ENCODE measurements at regions not wholly inside any gene's neighbourhood (a gene's known extent, or its start where the extent isn't known, plus 50 kb on each side); places are given as distances from the start of the nearest gene placed in this dataset.

DNA sequence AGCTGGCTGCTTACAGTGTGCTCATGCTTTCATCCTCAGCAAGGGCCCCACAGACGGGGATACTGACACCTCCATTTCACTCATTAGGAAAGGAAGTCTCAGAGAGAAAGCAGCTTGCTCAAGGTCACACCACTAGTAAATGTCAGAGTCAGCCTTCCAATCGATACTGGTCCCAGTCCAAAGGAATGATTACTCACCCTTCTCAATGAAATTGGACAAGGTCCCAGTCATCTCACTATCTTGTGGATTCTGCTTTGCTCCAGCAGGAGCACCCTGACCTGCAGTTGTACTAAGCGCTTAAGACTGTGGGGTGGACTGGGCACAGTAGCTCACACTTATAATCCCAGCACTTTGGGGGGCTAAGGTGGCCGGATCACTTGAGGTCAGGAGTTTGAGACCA is 132.2 kb upstream of the SLC34A2 start:
- intact Hi-C loops (cut with DNase I): no loop called here
- H3K27me3 ChIP-seq: no peaks in the 10 kb centered on the region
- WGBS, 3 donors: 27 to 36% (median 32%) methylated on average over 4 of the region's 4 CpGs
- no peaks in the 10 kb centered on the region for H3K9me3 ChIP-seq
- no peaks in the 10 kb centered on the region for H3K36me3 ChIP-seq
- TF ChIP-seq, protein P1, sequence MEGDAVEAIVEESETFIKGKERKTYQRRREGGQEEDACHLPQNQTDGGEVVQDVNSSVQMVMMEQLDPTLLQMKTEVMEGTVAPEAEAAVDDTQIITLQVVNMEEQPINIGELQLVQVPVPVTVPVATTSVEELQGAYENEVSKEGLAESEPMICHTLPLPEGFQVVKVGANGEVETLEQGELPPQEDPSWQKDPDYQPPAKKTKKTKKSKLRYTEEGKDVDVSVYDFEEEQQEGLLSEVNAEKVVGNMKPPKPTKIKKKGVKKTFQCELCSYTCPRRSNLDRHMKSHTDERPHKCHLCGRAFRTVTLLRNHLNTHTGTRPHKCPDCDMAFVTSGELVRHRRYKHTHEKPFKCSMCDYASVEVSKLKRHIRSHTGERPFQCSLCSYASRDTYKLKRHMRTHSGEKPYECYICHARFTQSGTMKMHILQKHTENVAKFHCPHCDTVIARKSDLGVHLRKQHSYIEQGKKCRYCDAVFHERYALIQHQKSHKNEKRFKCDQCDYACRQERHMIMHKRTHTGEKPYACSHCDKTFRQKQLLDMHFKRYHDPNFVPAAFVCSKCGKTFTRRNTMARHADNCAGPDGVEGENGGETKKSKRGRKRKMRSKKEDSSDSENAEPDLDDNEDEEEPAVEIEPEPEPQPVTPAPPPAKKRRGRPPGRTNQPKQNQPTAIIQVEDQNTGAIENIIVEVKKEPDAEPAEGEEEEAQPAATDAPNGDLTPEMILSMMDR (IDR thresholded peaks at IDR 0.05): no peak
- TF ChIP-seq POLR2A (IDR thresholded peaks at IDR 0.05) (no peak), EP300 (IDR thresholded peaks at IDR 0.05) (no peak)
- H3K4me3 ChIP-seq: no peak overlapping the region
- no peak for DNase-seq
- H3K27ac ChIP-seq: no peak overlapping the region
- H3K4me1 ChIP-seq (ENCODE audit: insufficient read depth): no peaks in the 10 kb centered on the region

DNA sequence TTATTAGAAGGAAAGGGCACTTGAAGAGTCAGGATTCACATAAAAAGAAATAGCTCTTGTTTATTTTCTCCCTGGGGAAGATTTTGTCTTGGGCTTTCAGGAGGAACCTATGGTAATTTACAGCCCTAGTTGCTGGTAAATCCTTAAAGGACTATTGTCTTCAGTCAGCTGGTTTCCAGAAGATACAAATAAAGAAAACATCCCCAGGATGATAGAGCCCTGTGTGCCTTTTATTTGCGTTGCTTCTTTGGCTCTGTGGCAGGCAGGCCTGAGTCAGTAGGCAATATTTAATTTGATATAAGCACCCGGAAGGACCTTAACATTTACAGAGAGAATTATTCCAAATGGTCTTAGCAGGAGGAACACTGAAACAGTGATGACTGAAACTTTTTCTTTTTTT is 131.0 kb upstream of the SLC34A2 start:
- Histone ChIP-seq H3K9me3 (no peaks in the 10 kb centered on the region), H3K4me3 (no peak overlapping the region), H3K27me3 (no peaks in the 10 kb centered on the region), H3K27ac (no peak overlapping the region), H3K36me3 (no peaks in the 10 kb centered on the region), H3K4me1 (ENCODE audit: insufficient read depth) (no peaks in the 10 kb centered on the region)
- intact Hi-C loops (cut with DNase I): no loop called here
- 9 to 27% (median 22%) methylated on average over 2 of the region's 2 CpGs for WGBS, 3 donors
- TF ChIP-seq EP300 (IDR thresholded peaks at IDR 0.05) (no peak), POLR2A (IDR thresholded peaks at IDR 0.05) (no peak)
- TF ChIP-seq, protein P1 (IDR thresholded peaks at IDR 0.05): no peak
- DNase-seq: no peak

DNA sequence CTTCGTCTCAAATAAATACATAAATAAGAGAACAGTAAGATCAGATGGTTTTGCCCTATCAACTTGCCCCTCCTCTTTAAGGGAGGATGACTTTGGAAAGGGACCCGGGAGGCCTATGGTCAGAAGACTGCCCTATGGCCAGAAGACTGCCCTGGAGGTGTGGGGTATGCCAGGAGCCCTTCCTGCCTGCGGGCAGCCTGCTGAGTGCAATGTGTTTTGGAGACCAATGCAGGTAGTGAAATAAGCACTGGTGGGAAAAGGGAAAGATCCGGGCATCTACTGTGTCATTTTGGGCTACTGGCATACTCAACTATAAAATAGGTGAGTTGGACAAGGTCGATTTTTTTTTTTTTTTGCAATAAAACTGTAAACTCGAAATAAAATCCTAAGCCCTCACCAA is 129.8 kb upstream of the SLC34A2 start:
- Histone ChIP-seq H3K4me3 (no peak overlapping the region), H3K27me3 (no peaks in the 10 kb centered on the region), H3K36me3 (no peaks in the 10 kb centered on the region), H3K9me3 (no peaks in the 10 kb centered on the region), H3K4me1 (ENCODE audit: insufficient read depth) (no peaks in the 10 kb centered on the region), H3K27ac (no peak overlapping the region)
- 85 to 93% (median 88%) methylated on average over 6 of the region's 6 CpGs for WGBS, 3 donors
- intact Hi-C loops (cut with DNase I): no loop called here
- DNase-seq: no peak
- no peak for TF ChIP-seq EP300 (IDR thresholded peaks at IDR 0.05)
- TF ChIP-seq POLR2A (IDR thresholded peaks at IDR 0.05): no peak
- TF ChIP-seq, protein P1 (IDR thresholded peaks at IDR 0.05): no peak

DNA sequence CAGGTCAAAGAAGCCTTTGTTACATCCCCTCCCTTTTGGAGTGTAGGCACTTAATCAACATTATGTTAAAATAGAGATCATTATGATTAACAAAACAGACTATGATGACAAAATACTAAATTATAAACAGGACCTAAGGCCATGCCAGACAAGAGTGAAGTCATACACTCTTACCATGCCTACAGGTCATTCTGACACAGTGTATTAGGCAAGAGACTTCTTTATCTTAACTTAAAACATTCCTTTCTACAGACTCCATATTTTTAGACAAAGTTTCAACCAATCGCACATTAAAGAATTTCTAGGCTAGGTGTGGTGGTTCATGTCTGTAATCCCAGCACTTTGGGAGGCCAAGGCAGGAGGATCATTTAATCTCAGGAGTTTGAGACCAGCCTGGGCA is 128.6 kb upstream of the SLC34A2 start:
- Histone ChIP-seq H3K36me3 (no peaks in the 10 kb centered on the region), H3K4me3 (no peak overlapping the region), H3K9me3 (no peaks in the 10 kb centered on the region), H3K27ac (no peak overlapping the region), H3K4me1 (ENCODE audit: insufficient read depth) (no peaks in the 10 kb centered on the region), H3K27me3 (no peaks in the 10 kb centered on the region)
- no peak for TF ChIP-seq POLR2A (IDR thresholded peaks at IDR 0.05)
- TF ChIP-seq, protein P1 (IDR thresholded peaks at IDR 0.05): no peak
- no peak for TF ChIP-seq EP300 (IDR thresholded peaks at IDR 0.05)
- 56 to 71% (median 66%) methylated on average over 1 of the region's 1 CpG for WGBS, 3 donors
- intact Hi-C loops (cut with DNase I): no loop called here
- no peak for DNase-seq

DNA sequence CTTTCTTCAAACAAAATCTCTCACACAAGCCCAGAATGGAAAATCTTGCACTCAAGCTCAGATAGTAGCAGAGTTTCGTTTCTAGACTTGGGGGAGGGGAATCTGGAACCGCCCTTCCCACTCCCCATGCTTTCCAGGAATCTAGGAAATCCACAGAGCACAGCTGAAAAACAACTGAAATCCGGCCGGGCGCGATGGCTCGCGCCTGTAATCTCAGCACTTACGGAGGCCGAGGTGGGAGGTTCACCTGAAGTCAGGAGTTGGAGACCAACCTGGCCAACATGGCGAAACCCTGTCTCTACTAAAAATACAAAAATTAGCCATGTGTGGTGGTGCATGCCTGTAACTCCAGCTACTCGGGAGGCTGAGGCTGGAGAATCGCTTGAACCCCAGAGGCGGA is 127.3 kb upstream of the SLC34A2 start:
- TF ChIP-seq POLR2A (IDR thresholded peaks at IDR 0.05) (no peak), EP300 (IDR thresholded peaks at IDR 0.05) (no peak)
- TF ChIP-seq, protein P1 (IDR thresholded peaks at IDR 0.05): no peak
- Histone ChIP-seq H3K9me3 (no peaks in the 10 kb centered on the region), H3K4me3 (no peak overlapping the region), H3K27ac (no peak overlapping the region), H3K27me3 (no peaks in the 10 kb centered on the region), H3K4me1 (ENCODE audit: insufficient read depth) (no peaks in the 10 kb centered on the region), H3K36me3 (no peaks in the 10 kb centered on the region)
- 95 to 98% (median 96%) methylated on average over 14 of the region's 14 CpGs for WGBS, 3 donors
- intact Hi-C loops (cut with DNase I): no loop called here
- DNase-seq: no peak

All from ovary (tissue), 7 donors.